ENCODE measurements at regions not wholly inside any gene's neighbourhood (a gene's known extent, or its start where the extent isn't known, plus 50 kb on each side); places are given as distances from the start of the nearest gene placed in this dataset.

DNA sequence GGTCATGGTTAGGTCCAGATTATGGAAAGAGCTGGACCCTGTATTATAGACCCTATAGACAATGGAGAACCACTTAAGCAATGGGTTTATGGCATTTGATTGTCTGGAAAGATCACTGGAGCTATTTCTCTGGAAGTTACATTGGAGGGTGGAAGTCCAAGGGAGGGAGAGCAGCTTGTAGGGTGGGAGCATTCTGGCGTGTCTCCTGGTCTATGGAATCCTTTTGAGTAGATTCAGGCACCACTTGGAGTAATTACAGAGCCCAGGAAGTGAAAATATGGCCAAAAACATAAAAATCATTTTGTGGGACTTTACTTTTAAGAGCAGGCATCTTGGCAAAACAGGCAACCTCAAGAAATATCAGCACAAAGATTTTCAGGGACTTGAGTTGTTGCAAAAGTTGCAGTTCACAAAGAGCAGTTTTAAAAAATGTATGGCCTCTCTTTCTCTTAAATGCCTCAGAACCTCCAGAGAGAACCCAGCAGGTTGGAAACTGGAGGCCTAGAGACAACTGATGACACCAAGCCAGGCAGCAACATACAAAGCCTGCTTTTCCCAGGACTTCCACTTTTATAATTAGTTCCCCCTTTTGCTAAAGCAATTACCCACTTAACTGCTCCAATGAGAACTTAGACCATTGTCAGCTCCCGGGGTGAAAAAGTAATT is 331.0 kb downstream of the MYCN start:
- no peaks in the 10 kb centered on the region for H3K36me3 ChIP-seq
- ATAC-seq (ENCODE audit: insufficient number of reproducible peaks, low FRiP score, low read depth) (no peak), DNase-seq (ENCODE audit: low spot score) (no peak)
- no peaks in the 10 kb centered on the region for H3K4me1 ChIP-seq (ENCODE audit: control insufficient read depth in 1 of 2, low read depth in 2 of 2)
- H3K4me3 ChIP-seq: no peak overlapping the region
- H3K27me3 ChIP-seq (replicated peaks; ENCODE audit: insufficient read depth): no peaks in the 10 kb centered on the region
- TF ChIP-seq, protein P1, sequence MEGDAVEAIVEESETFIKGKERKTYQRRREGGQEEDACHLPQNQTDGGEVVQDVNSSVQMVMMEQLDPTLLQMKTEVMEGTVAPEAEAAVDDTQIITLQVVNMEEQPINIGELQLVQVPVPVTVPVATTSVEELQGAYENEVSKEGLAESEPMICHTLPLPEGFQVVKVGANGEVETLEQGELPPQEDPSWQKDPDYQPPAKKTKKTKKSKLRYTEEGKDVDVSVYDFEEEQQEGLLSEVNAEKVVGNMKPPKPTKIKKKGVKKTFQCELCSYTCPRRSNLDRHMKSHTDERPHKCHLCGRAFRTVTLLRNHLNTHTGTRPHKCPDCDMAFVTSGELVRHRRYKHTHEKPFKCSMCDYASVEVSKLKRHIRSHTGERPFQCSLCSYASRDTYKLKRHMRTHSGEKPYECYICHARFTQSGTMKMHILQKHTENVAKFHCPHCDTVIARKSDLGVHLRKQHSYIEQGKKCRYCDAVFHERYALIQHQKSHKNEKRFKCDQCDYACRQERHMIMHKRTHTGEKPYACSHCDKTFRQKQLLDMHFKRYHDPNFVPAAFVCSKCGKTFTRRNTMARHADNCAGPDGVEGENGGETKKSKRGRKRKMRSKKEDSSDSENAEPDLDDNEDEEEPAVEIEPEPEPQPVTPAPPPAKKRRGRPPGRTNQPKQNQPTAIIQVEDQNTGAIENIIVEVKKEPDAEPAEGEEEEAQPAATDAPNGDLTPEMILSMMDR (IDR thresholded peaks at IDR 0.05): no peak
- no peaks in the 10 kb centered on the region for H3K9me3 ChIP-seq
- H3K27ac ChIP-seq: no peak overlapping the region

- Histone ChIP-seq H3K4me3 (no peak overlapping the region), H3K36me3 (no peaks in the 10 kb centered on the region), H3K9me3 (no peaks in the 10 kb centered on the region), H3K27ac (no peak overlapping the region), H3K4me1 (ENCODE audit: control insufficient read depth in 1 of 2, low read depth in 2 of 2) (no peaks in the 10 kb centered on the region), H3K27me3 (replicated peaks; ENCODE audit: insufficient read depth) (no peaks in the 10 kb centered on the region)
- TF ChIP-seq, protein P1 (IDR thresholded peaks at IDR 0.05): no peak
- ATAC-seq (ENCODE audit: insufficient number of reproducible peaks, low FRiP score, low read depth) (no peak), DNase-seq (ENCODE audit: low spot score) (no peak)
These were observed 330.1 kb downstream of the MYCN start for GRCh38 chr2:16270441-16270840.

GRCh38 chr2:16268301-16269000 is 328.1 kb downstream of the MYCN start:
- Histone ChIP-seq H3K27me3 (replicated peaks; ENCODE audit: insufficient read depth) (no peaks in the 10 kb centered on the region), H3K36me3 (no peaks in the 10 kb centered on the region), H3K27ac (no peak overlapping the region), H3K9me3 (no peaks in the 10 kb centered on the region), H3K4me3 (no peak overlapping the region), H3K4me1 (ENCODE audit: control insufficient read depth in 1 of 2, low read depth in 2 of 2) (no peaks in the 10 kb centered on the region)
- no peak for DNase-seq (ENCODE audit: low spot score)
- no peak for ATAC-seq (ENCODE audit: insufficient number of reproducible peaks, low FRiP score, low read depth)
- TF ChIP-seq, protein P1 (IDR thresholded peaks at IDR 0.05): no peak

- Histone ChIP-seq H3K27ac (no peak overlapping the region), H3K27me3 (replicated peaks; ENCODE audit: insufficient read depth) (no peaks in the 10 kb centered on the region), H3K9me3 (no peaks in the 10 kb centered on the region), H3K4me3 (no peak overlapping the region), H3K4me1 (ENCODE audit: control insufficient read depth in 1 of 2, low read depth in 2 of 2) (no peaks in the 10 kb centered on the region), H3K36me3 (no peaks in the 10 kb centered on the region)
- DNase-seq (ENCODE audit: low spot score) (no peak), ATAC-seq (ENCODE audit: insufficient number of reproducible peaks, low FRiP score, low read depth) (no peak)
- TF ChIP-seq, protein P1 (IDR thresholded peaks at IDR 0.05): no peak
These were observed 326.2 kb downstream of the MYCN start for GRCh38 chr2:16266571-16266970.

DNA sequence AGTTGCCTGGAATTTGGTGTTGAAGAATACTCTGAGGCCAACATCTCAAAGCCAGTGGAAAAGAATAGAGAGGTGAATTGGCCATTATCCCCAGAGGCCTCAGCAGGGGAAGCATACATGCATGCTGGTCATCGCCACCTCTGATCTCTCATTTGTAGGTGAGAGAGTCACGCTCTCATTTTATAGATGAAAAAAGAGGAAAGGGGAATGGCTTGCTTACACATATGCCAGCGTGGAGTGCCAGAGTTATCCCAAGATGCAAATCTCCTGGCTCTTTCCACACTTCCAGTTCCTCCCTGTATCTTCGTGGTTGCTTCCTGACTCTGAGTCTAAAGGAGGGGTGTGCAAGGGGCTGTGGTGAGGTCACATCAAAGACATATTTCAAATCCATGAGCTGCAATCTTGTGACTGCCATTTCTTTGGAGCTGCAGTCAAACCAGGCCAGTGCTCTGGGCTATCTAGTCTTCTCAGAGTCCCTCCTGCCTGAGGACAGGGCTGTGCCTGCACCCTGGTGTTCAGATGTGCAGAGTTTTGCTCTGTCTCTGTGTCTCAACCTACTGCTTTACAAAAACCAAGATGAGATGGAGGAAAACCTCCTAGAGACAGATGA is 324.7 kb downstream of the MYCN start:
- no peaks in the 10 kb centered on the region for H3K36me3 ChIP-seq
- H3K9me3 ChIP-seq: no peaks in the 10 kb centered on the region
- no peak overlapping the region for H3K4me3 ChIP-seq
- ATAC-seq (ENCODE audit: insufficient number of reproducible peaks, low FRiP score, low read depth): no peak
- no peak overlapping the region for H3K27ac ChIP-seq
- TF ChIP-seq, protein P1 (IDR thresholded peaks at IDR 0.05): no peak
- no peaks in the 10 kb centered on the region for H3K4me1 ChIP-seq (ENCODE audit: control insufficient read depth in 1 of 2, low read depth in 2 of 2)
- DNase-seq (ENCODE audit: low spot score): no peak
- no peaks in the 10 kb centered on the region for H3K27me3 ChIP-seq (replicated peaks; ENCODE audit: insufficient read depth)
